ENCODE measurements at regions not wholly inside any gene's neighbourhood (a gene's known extent, or its start where the extent isn't known, plus 50 kb on each side); places are given as distances from the start of the nearest gene placed in this dataset.
"Not testable (repeated sequence)": the region's sequence is repeated elsewhere in the genome, so short reads cannot be mapped to it uniquely, and the experiment has no call there.

GRCh38 chr16:47865337-47865855, 290.4 kb downstream of the ABCC12 start:
- Mint-ChIP-seq H3K36me3 (ENCODE audit: low read depth) (peaks cover 2% of the 10 kb centered on the region), H3K27ac (no peak overlapping the region), H3K4me3 (no peak overlapping the region), H3K27me3 (peaks cover 15% of the 10 kb centered on the region), H3K4me1 (no peaks in the 10 kb centered on the region)
- DNase-seq (no peak), ATAC-seq (no peak)
- no peaks in the 10 kb centered on the region for H3K9me3 ChIP-seq (ENCODE audit: control insufficient read depth, low read length, poor library complexity, severe bottlenecking)

GRCh38 chr16:47864262-47864661, 291.5 kb downstream of the ABCC12 start:
- not testable (repeated sequence) for H3K36me3 Mint-ChIP-seq (ENCODE audit: low read depth); H3K4me3 Mint-ChIP-seq; H3K4me1 Mint-ChIP-seq; ATAC-seq; H3K27ac Mint-ChIP-seq; DNase-seq; H3K9me3 ChIP-seq (ENCODE audit: control insufficient read depth, low read length, poor library complexity, severe bottlenecking)
- H3K27me3 Mint-ChIP-seq = peaks cover 15% of the 10 kb centered on the region

- Mint-ChIP-seq H3K4me1 (no peaks in the 10 kb centered on the region), H3K27ac (no peak overlapping the region), H3K27me3 (peaks cover 15% of the 10 kb centered on the region), H3K36me3 (ENCODE audit: low read depth) (peaks cover 2% of the 10 kb centered on the region), H3K4me3 (no peak overlapping the region)
- H3K9me3 ChIP-seq (ENCODE audit: control insufficient read depth, low read length, poor library complexity, severe bottlenecking) = no peaks in the 10 kb centered on the region
- ATAC-seq (no peak), DNase-seq (no peak)
Observed at GRCh38 chr16:47861999-47862398, 293.8 kb downstream of the ABCC12 start.

GRCh38 chr16:47858333-47858982, 297.3 kb downstream of the ABCC12 start:
- no peak overlapping the region for H3K4me3 Mint-ChIP-seq
- peaks cover under 1% of the 10 kb centered on the region for H3K27me3 Mint-ChIP-seq
- H3K4me1 Mint-ChIP-seq = no peaks in the 10 kb centered on the region
- H3K9me3 ChIP-seq (ENCODE audit: control insufficient read depth, low read length, poor library complexity, severe bottlenecking) = no peaks in the 10 kb centered on the region
- DNase-seq (no peak), ATAC-seq (no peak)
- H3K27ac Mint-ChIP-seq = no peak overlapping the region
- peaks cover 2% of the 10 kb centered on the region for H3K36me3 Mint-ChIP-seq (ENCODE audit: low read depth)

GRCh38 chr16:47855431-47855830, 300.4 kb downstream of the ABCC12 start:
- no peak overlapping the region for H3K27ac Mint-ChIP-seq
- H3K27me3 Mint-ChIP-seq = no peaks in the 10 kb centered on the region
- H3K4me1 Mint-ChIP-seq = no peaks in the 10 kb centered on the region
- H3K4me3 Mint-ChIP-seq = no peak overlapping the region
- no peaks in the 10 kb centered on the region for H3K9me3 ChIP-seq (ENCODE audit: control insufficient read depth, low read length, poor library complexity, severe bottlenecking)
- DNase-seq = no peak
- no peaks in the 10 kb centered on the region for H3K36me3 Mint-ChIP-seq (ENCODE audit: low read depth)
- no peak for ATAC-seq

- ATAC-seq (no peak), DNase-seq (no peak)
- Mint-ChIP-seq H3K36me3 (ENCODE audit: low read depth) (no peaks in the 10 kb centered on the region), H3K27ac (no peak overlapping the region), H3K27me3 (no peaks in the 10 kb centered on the region), H3K4me1 (no peaks in the 10 kb centered on the region), H3K4me3 (no peak overlapping the region)
- no peaks in the 10 kb centered on the region for H3K9me3 ChIP-seq (ENCODE audit: control insufficient read depth, low read length, poor library complexity, severe bottlenecking)
Observed at GRCh38 chr16:47854737-47855136, 301.1 kb downstream of the ABCC12 start.

GRCh38 chr16:47852991-47853390, 302.8 kb downstream of the ABCC12 start:
- H3K4me1 Mint-ChIP-seq = no peaks in the 10 kb centered on the region
- no peak overlapping the region for H3K4me3 Mint-ChIP-seq
- no peak overlapping the region for H3K27ac Mint-ChIP-seq
- no peaks in the 10 kb centered on the region for H3K27me3 Mint-ChIP-seq
- ATAC-seq (no peak), DNase-seq (no peak)
- no peaks in the 10 kb centered on the region for H3K9me3 ChIP-seq (ENCODE audit: control insufficient read depth, low read length, poor library complexity, severe bottlenecking)
- H3K36me3 Mint-ChIP-seq (ENCODE audit: low read depth) = no peaks in the 10 kb centered on the region

GRCh38 chr16:47851146-47851545, 304.6 kb downstream of the ABCC12 start:
- no peak overlapping the region for H3K27ac Mint-ChIP-seq
- no peaks in the 10 kb centered on the region for H3K27me3 Mint-ChIP-seq
- H3K9me3 ChIP-seq (ENCODE audit: control insufficient read depth, low read length, poor library complexity, severe bottlenecking) = no peaks in the 10 kb centered on the region
- no peaks in the 10 kb centered on the region for H3K36me3 Mint-ChIP-seq (ENCODE audit: low read depth)
- DNase-seq (no peak), ATAC-seq (no peak)
- H3K4me1 Mint-ChIP-seq = no peaks in the 10 kb centered on the region
- no peak overlapping the region for H3K4me3 Mint-ChIP-seq

- Mint-ChIP-seq H3K4me1 (no peaks in the 10 kb centered on the region), H3K36me3 (ENCODE audit: low read depth) (no peaks in the 10 kb centered on the region), H3K4me3 (no peak overlapping the region), H3K27me3 (no peaks in the 10 kb centered on the region), H3K27ac (no peak overlapping the region)
- no peak for ATAC-seq
- no peak for DNase-seq
- no peaks in the 10 kb centered on the region for H3K9me3 ChIP-seq (ENCODE audit: control insufficient read depth, low read length, poor library complexity, severe bottlenecking)
Observed at GRCh38 chr16:47849736-47850135, 306.1 kb downstream of the ABCC12 start.

GRCh38 chr16:47848421-47849109, 307.2 kb downstream of the ABCC12 start:
- H3K9me3 ChIP-seq (ENCODE audit: control insufficient read depth, low read length, poor library complexity, severe bottlenecking) = no peaks in the 10 kb centered on the region
- no peak overlapping the region for H3K4me3 Mint-ChIP-seq
- DNase-seq (no peak), ATAC-seq (no peak)
- no peaks in the 10 kb centered on the region for H3K4me1 Mint-ChIP-seq
- H3K36me3 Mint-ChIP-seq (ENCODE audit: low read depth) = no peaks in the 10 kb centered on the region
- H3K27me3 Mint-ChIP-seq = no peaks in the 10 kb centered on the region
- no peak overlapping the region for H3K27ac Mint-ChIP-seq

GRCh38 chr16:47847220-47847970, 308.4 kb downstream of the ABCC12 start:
- H3K36me3 Mint-ChIP-seq (ENCODE audit: low read depth) = no peaks in the 10 kb centered on the region
- no peak overlapping the region for H3K27ac Mint-ChIP-seq
- DNase-seq (no peak), ATAC-seq (no peak)
- H3K4me3 Mint-ChIP-seq = no peak overlapping the region
- no peaks in the 10 kb centered on the region for H3K9me3 ChIP-seq (ENCODE audit: control insufficient read depth, low read length, poor library complexity, severe bottlenecking)
- H3K27me3 Mint-ChIP-seq = no peaks in the 10 kb centered on the region
- no peaks in the 10 kb centered on the region for H3K4me1 Mint-ChIP-seq

- H3K27ac Mint-ChIP-seq = no peak overlapping the region
- H3K9me3 ChIP-seq (ENCODE audit: control insufficient read depth, low read length, poor library complexity, severe bottlenecking) = no peaks in the 10 kb centered on the region
- no peak for ATAC-seq
- H3K4me1 Mint-ChIP-seq = no peaks in the 10 kb centered on the region
- no peaks in the 10 kb centered on the region for H3K36me3 Mint-ChIP-seq (ENCODE audit: low read depth)
- H3K4me3 Mint-ChIP-seq = no peak overlapping the region
- H3K27me3 Mint-ChIP-seq = no peaks in the 10 kb centered on the region
- no peak for DNase-seq
Observed at GRCh38 chr16:47834485-47835024, 321.2 kb downstream of the ABCC12 start.

- no peaks in the 10 kb centered on the region for H3K36me3 Mint-ChIP-seq (ENCODE audit: low read depth)
- no peak for ATAC-seq
- H3K9me3 ChIP-seq (ENCODE audit: control insufficient read depth, low read length, poor library complexity, severe bottlenecking) = no peaks in the 10 kb centered on the region
- H3K27me3 Mint-ChIP-seq = no peaks in the 10 kb centered on the region
- H3K27ac Mint-ChIP-seq = no peak overlapping the region
- DNase-seq = no peak
- H3K4me3 Mint-ChIP-seq = no peak overlapping the region
- no peaks in the 10 kb centered on the region for H3K4me1 Mint-ChIP-seq
Observed at GRCh38 chr16:47833771-47834170, 322.0 kb downstream of the ABCC12 start.
